HCT116 (cell line): ENCODE measurements at regions not wholly inside any gene's neighbourhood (a gene's known extent, or its start where the extent isn't known, plus 50 kb on each side); places are given as distances from the start of the nearest gene placed in this dataset.

Experiments
- ATAC-seq: fragments of 200-7000 bp; cut with Tn5 transposase; 2 replicates; pipeline ENCODE4 v1.9.1; 2020; ENCODE audit warnings: mild to moderate bottlenecking, moderate library complexity
- BruUV-seq: library from RNA; stranded (reverse); fragments of 400-500 nt; replicated peaks from 2 replicates; lab custom pipeline; 2021; lab: Mats Ljungman, UMichigan
- CTCF ChIA-PET: fragments of 300-600 bp; sonication (Branson Sonifier 250); formaldehyde crosslinking; loops from one replicate; lab custom pipeline; 2021; ENCODE audit warnings: antibody characterized with exemption; lab: Charles Lee
- POLR2A ChIA-PET: fragments of 300-600, 350-600 bp; sonication (Branson Sonifier 250); formaldehyde crosslinking; loops from one replicate; lab custom pipeline; 2021; ENCODE audit warnings: antibody characterized with exemption; lab: Charles Lee
- RAD21 ChIA-PET, 2 experiments: fragments of 300-600 bp; sonication (Branson Sonifier 250); formaldehyde crosslinking; loops; one replicate each; lab custom pipeline; 2023; ENCODE audit warnings: low total read pairs in 2 of 2; ENCODE audit not compliant: uncharacterized antibody in 2 of 2, unreplicated experiment in 2 of 2, low non-redundant PET in 1 of 2; lab: Charles Lee
- DNase-seq: peaks from one replicate; pipeline ENCODE4 v3.0.0-alpha.2; 2010; ENCODE audit warnings: low read depth, low spot score
- H2AFZ ChIP-seq: fragments of 200-600 bp; shearing (Covaris generic), sonication (generic); 2 replicates; pipeline ENCODE4 v1.6.1; 2017; ENCODE audit warnings: low read depth, mixed run types, mixed read lengths, antibody characterized with exemption, low read length; ENCODE audit not compliant: poor library complexity, severe bottlenecking
- H3K27ac ChIP-seq: 2 replicates; pipeline ENCODE4 v1.5.1; 2012; ENCODE audit warnings: low read depth, low read length
- H3K27me3 ChIP-seq: fragments of 200-600 bp; sonication (generic); 2 replicates; pipeline ENCODE4 v1.6.1; 2016; ENCODE audit warnings: mixed run types, low read length, mixed read lengths; ENCODE audit not compliant: insufficient read depth
- H3K36me3 ChIP-seq, 2 experiments: fragments of 200-500 bp in 1 of 2; fragments of 200-600 bp in 1 of 2; sonication (Bioruptor generic) in 1 of 2; sonication (generic) in 1 of 2; 2 replicates each; pipeline versions ENCODE4 v1.5.1 to v1.6.1; 2014 to 2016; ENCODE audit warnings: low read length in 2 of 2, inconsistent platforms in 1 of 2, mixed read lengths in 1 of 2, mixed run types in 1 of 2; ENCODE audit not compliant: insufficient read depth in 2 of 2, control insufficient read depth in 1 of 2
- H3K4me1 ChIP-seq, 2 experiments: fragments of 200-600 bp in 1 of 2; sonication (generic) in 1 of 2; 2 replicates each; pipeline versions ENCODE4 v1.5.1 to v1.6.1; 2012 to 2017; ENCODE audit warnings: low read length in 2 of 2, inconsistent platforms in 1 of 2, mild to moderate bottlenecking in 1 of 2, mixed read lengths in 1 of 2, mixed run types in 1 of 2, moderate library complexity in 1 of 2; ENCODE audit not compliant: insufficient read depth in 2 of 2, control insufficient read depth in 1 of 2
- H3K4me2 ChIP-seq: fragments of 200-600 bp; sonication (generic); 2 replicates; pipeline ENCODE4 v1.6.1; 2017; ENCODE audit warnings: mixed run types, low read length, mixed read lengths
- H3K4me3 ChIP-seq, 2 experiments: fragments of 200-600 bp in 1 of 2; sonication (generic) in 1 of 2; replicated peaks in 1 of 2; 2 replicates each; pipeline ENCODE4 v1.5.1; 2011 to 2016; ENCODE audit warnings: low read length in 2 of 2, control low read depth in 1 of 2, low read depth in 1 of 2, mild to moderate bottlenecking in 1 of 2, mixed read lengths in 1 of 2, mixed run types in 1 of 2
- H3K79me2 ChIP-seq: fragments of 200-600 bp; sonication (generic); 2 replicates; pipeline ENCODE4 v1.6.1; 2017; ENCODE audit warnings: mild to moderate bottlenecking, mixed run types, low read length, moderate library complexity, mixed read lengths; ENCODE audit not compliant: insufficient read depth
- H3K9ac ChIP-seq: fragments of 200-600 bp; sonication (generic); 2 replicates; pipeline ENCODE4 v1.6.1; 2016; ENCODE audit warnings: low read length, mixed read lengths
- H3K9me2 ChIP-seq: fragments of 200-600 bp; sonication (generic), shearing (Covaris generic); 2 replicates; pipeline ENCODE4 v1.6.1; 2017; ENCODE audit warnings: mixed run types, mild to moderate bottlenecking, moderate library complexity; ENCODE audit not compliant: insufficient read depth
- H3K9me3 ChIP-seq, 2 experiments: fragments of 200-500 bp in 1 of 2; fragments of 200-600 bp in 1 of 2; sonication (Bioruptor generic) in 1 of 2; sonication (generic) in 1 of 2; 2 replicates each; pipeline ENCODE4 v1.6.1; 2014 to 2017; ENCODE audit warnings: low read length in 2 of 2, mixed read lengths in 2 of 2, inconsistent platforms in 1 of 2, low read depth in 1 of 2, mild to moderate bottlenecking in 1 of 2, mixed run types in 1 of 2, moderate library complexity in 1 of 2; ENCODE audit not compliant: control insufficient read depth in 1 of 2, insufficient read depth in 1 of 2
- H4K20me1 ChIP-seq: fragments of 200-600 bp; sonication (generic), shearing (Covaris generic); 2 replicates; pipeline ENCODE4 v1.6.1; 2017; ENCODE audit warnings: mixed run types, mild to moderate bottlenecking, moderate library complexity; ENCODE audit not compliant: insufficient read depth
- ATF3 ChIP-seq: IDR thresholded peaks from 2 replicates; pipeline ENCODE4 v1.6.1; 2012
- EGR1 ChIP-seq: IDR thresholded peaks from 2 replicates; pipeline ENCODE4 v1.6.1; 2012; ENCODE audit warnings: low read depth
- EZH2 ChIP-seq: fragments of 200-600 bp; sonication (generic); IDR thresholded peaks from 2 replicates; pipeline ENCODE4 v1.6.1; 2017; ENCODE audit warnings: antibody characterized with exemption, mixed run types
- FOSL1 ChIP-seq: IDR thresholded peaks from 2 replicates; pipeline ENCODE4 v1.6.1; 2012; ENCODE audit warnings: low read depth
- SP1 ChIP-seq: IDR thresholded peaks from 2 replicates; pipeline ENCODE4 v1.6.1; 2012; ENCODE audit warnings: low read depth
- SRF ChIP-seq: IDR thresholded peaks from 2 replicates; pipeline ENCODE4 v1.6.1; 2012; ENCODE audit warnings: low read depth
- TCF7L2 ChIP-seq: IDR thresholded peaks from 2 replicates; pipeline ENCODE4 v1.7.0; 2011; ENCODE audit warnings: borderline replicate concordance, inconsistent platforms; ENCODE audit not compliant: insufficient read depth, insufficient read length; ENCODE audit errors: extremely low read depth
- YY1 ChIP-seq: IDR thresholded peaks from 2 replicates; pipeline ENCODE4 v1.6.1; 2011; ENCODE audit warnings: low read length, low read depth, moderate library complexity, mild to moderate bottlenecking; ENCODE audit not compliant: insufficient replicate concordance; ENCODE audit errors: extremely low read depth
- ZFX ChIP-seq: fragments of 450-650 bp; IDR thresholded peaks from 2 replicates; pipeline ENCODE4 v1.6.1; 2017
- ZNF274 ChIP-seq: fragments of 200-500 bp; sonication (Bioruptor generic); IDR thresholded peaks from 2 replicates; pipeline ENCODE4 v1.6.1; 2014; ENCODE audit warnings: mild to moderate bottlenecking, low read depth, low read length, inconsistent platforms
- intact Hi-C: fragments of 100-400 bp; cut with micrococcal nuclease; formaldehyde crosslinking; loops from 2 replicates; pipeline ENCODE4 v1.10.0; 2022
- TF ChIP-seq, protein P1 (sequence below), 3 experiments: fragments of 200-600 bp in 1 of 3; sonication (generic) in 1 of 3; IDR thresholded peaks in 2 of 3; conservative IDR thresholded peaks in 1 of 3; 2 replicates each; pipeline ENCODE4 v1.5.1; 2012 to 2017; ENCODE audit warnings: low read depth in 2 of 3, low read length in 2 of 3, antibody characterized with exemption in 1 of 3, borderline replicate concordance in 1 of 3, control low read depth in 1 of 3, mild to moderate bottlenecking in 1 of 3, mixed read lengths in 1 of 3, mixed run types in 1 of 3, moderate library complexity in 1 of 3; ENCODE audit not compliant: insufficient read depth in 1 of 3

DNA sequence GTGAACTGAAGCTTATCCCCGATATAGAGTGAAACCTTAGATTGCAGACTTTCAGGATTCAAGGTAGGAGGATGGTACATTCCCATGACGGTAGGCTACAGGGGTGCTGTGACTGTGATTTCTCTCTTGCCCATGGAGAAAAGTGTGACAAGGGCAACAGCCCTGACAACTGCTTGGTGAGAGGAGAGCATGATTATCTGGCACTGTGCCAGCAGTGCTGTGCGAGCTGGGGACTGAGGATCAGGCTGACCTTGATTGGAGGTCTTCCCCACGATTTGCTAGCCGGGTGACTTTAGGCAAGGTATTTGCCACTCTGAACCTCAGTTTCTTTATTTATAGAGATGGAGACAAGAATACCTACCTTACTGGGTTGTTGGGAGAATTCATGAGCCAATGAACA, 229.5 kb downstream of the PTEN start:
- no peak overlapping the region for H3K4me2 ChIP-seq
- ATAC-seq (no peak), DNase-seq (no peak)
- no peaks in the 10 kb centered on the region for H3K4me1 ChIP-seq
- no peak overlapping the region for H3K9ac ChIP-seq
- no peak overlapping the region for H3K4me3 ChIP-seq
- POLR2A ChIA-PET = no interaction called here
- CTCF ChIA-PET = no interaction called here
- no peak overlapping the region for H2AFZ ChIP-seq
- TF ChIP-seq ZNF274 (no peak), EZH2 (no peak), ZFX (no peak), EGR1 (no peak), FOSL1 (no peak), TCF7L2 (no peak), ATF3 (no peak), SP1 (no peak), YY1 (no peak), SRF (no peak)
- TF ChIP-seq, protein P1, sequence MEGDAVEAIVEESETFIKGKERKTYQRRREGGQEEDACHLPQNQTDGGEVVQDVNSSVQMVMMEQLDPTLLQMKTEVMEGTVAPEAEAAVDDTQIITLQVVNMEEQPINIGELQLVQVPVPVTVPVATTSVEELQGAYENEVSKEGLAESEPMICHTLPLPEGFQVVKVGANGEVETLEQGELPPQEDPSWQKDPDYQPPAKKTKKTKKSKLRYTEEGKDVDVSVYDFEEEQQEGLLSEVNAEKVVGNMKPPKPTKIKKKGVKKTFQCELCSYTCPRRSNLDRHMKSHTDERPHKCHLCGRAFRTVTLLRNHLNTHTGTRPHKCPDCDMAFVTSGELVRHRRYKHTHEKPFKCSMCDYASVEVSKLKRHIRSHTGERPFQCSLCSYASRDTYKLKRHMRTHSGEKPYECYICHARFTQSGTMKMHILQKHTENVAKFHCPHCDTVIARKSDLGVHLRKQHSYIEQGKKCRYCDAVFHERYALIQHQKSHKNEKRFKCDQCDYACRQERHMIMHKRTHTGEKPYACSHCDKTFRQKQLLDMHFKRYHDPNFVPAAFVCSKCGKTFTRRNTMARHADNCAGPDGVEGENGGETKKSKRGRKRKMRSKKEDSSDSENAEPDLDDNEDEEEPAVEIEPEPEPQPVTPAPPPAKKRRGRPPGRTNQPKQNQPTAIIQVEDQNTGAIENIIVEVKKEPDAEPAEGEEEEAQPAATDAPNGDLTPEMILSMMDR (IDR thresholded peaks at IDR 0.05 in 2 of 3, conservative IDR thresholded peaks at IDR 0.05 in 1 of 3; ENCODE audit: borderline replicate concordance in 1 of 3, insufficient read depth in 1 of 3, low read depth in 2 of 3, low read length in 2 of 3) = no peak
- intact Hi-C loops = no loop called here
- no peaks in the 10 kb centered on the region for H3K79me2 ChIP-seq
- no peak overlapping the region for H3K27ac ChIP-seq
- no peaks in the 10 kb centered on the region for H3K9me3 ChIP-seq
- no peaks in the 10 kb centered on the region for H4K20me1 ChIP-seq
- no peaks in the 10 kb centered on the region for H3K36me3 ChIP-seq
- no peaks in the 10 kb centered on the region for H3K27me3 ChIP-seq
- H3K9me2 ChIP-seq = no peaks in the 10 kb centered on the region
- BruUV-seq = no TSS peak
- RAD21 ChIA-PET = no interaction called here
